ENCODE measurements at regions not wholly inside any gene's neighbourhood (a gene's known extent, or its start where the extent isn't known, plus 50 kb on each side); places are given as distances from the start of the nearest gene placed in this dataset.
A peak's percentile ranks its signal among the peaks of the same experiment; 100 is the strongest.
"Not testable (repeated sequence)": the region's sequence is repeated elsewhere in the genome, so short reads cannot be mapped to it uniquely, and the experiment has no call there.

- no peak for DNase-seq
Observed at GRCh38 chr1:178020968-178021640, 51.2 kb upstream of the SEC16B start.

- no peak for DNase-seq
Observed at GRCh38 chr1:178021950-178022349, 52.1 kb upstream of the SEC16B start.

GRCh38 chr1:178023181-178023618 lies 53.3 kb upstream of the SEC16B start:
- no peak for DNase-seq

- no peak for DNase-seq
Observed at GRCh38 chr1:178024504-178024903, 54.6 kb upstream of the SEC16B start.

GRCh38 chr1:178025613-178026356 lies 55.9 kb upstream of the SEC16B start:
- no peak for DNase-seq

GRCh38 chr1:178028841-178029481 lies 59.1 kb upstream of the SEC16B start:
- DNase-seq, result no peak

GRCh38 chr1:178030467-178030866 lies 60.6 kb upstream of the SEC16B start:
- no peak for DNase-seq

- DNase-seq, result peak; percentile 83
Observed at GRCh38 chr1:178031856-178032320, 62.0 kb upstream of the RASAL2 start.

GRCh38 chr1:178033019-178033418 lies 60.9 kb upstream of the RASAL2 start:
- DNase-seq, result no peak

- no peak for DNase-seq
Observed at GRCh38 chr1:178034676-178035075, 59.2 kb upstream of the RASAL2 start.

- no peak for DNase-seq
Observed at GRCh38 chr1:178036090-178036489, 57.8 kb upstream of the RASAL2 start.

- no peak for DNase-seq
Observed at GRCh38 chr1:178037510-178038253, 56.2 kb upstream of the RASAL2 start.

- no peak for DNase-seq
Observed at GRCh38 chr1:178038372-178038771, 55.5 kb upstream of the RASAL2 start.

GRCh38 chr1:178039891-178040290 lies 54.0 kb upstream of the RASAL2 start:
- no peak for DNase-seq

- DNase-seq, result not testable (repeated sequence)
Observed at GRCh38 chr1:178043940-178044339, 50.0 kb upstream of the RASAL2 start.

Measured in amniotic stem cell (primary cell).